HCT116 (cell line): ENCODE measurements at regions not wholly inside any gene's neighbourhood (a gene's known extent, or its start where the extent isn't known, plus 50 kb on each side); places are given as distances from the start of the nearest gene placed in this dataset.

Experiments used
- ATAC-seq: fragments of 200-7000 bp; cut with Tn5 transposase; 2 replicates; pipeline ENCODE4 v1.9.1; 2020; ENCODE audit warnings: mild to moderate bottlenecking, moderate library complexity
- BruUV-seq: library from RNA; stranded (reverse); fragments of 400-500 nt; replicated peaks from 2 replicates; lab custom pipeline; 2021; lab: Mats Ljungman, UMichigan
- CTCF ChIA-PET: fragments of 300-600 bp; sonication (Branson Sonifier 250); formaldehyde crosslinking; loops from one replicate; lab custom pipeline; 2021; ENCODE audit warnings: antibody characterized with exemption; lab: Charles Lee
- POLR2A ChIA-PET: fragments of 300-600, 350-600 bp; sonication (Branson Sonifier 250); formaldehyde crosslinking; loops from one replicate; lab custom pipeline; 2021; ENCODE audit warnings: antibody characterized with exemption; lab: Charles Lee
- RAD21 ChIA-PET, 2 experiments: fragments of 300-600 bp; sonication (Branson Sonifier 250); formaldehyde crosslinking; loops; one replicate each; lab custom pipeline; 2023; ENCODE audit warnings: low total read pairs in 2 of 2; ENCODE audit not compliant: uncharacterized antibody in 2 of 2, unreplicated experiment in 2 of 2, low non-redundant PET in 1 of 2; lab: Charles Lee
- DNase-seq: peaks from one replicate; pipeline ENCODE4 v3.0.0-alpha.2; 2010; ENCODE audit warnings: low read depth, low spot score
- H2AFZ ChIP-seq: fragments of 200-600 bp; shearing (Covaris generic), sonication (generic); 2 replicates; pipeline ENCODE4 v1.6.1; 2017; ENCODE audit warnings: low read depth, mixed run types, mixed read lengths, antibody characterized with exemption, low read length; ENCODE audit not compliant: poor library complexity, severe bottlenecking
- H3K27ac ChIP-seq: 2 replicates; pipeline ENCODE4 v1.5.1; 2012; ENCODE audit warnings: low read depth, low read length
- H3K27me3 ChIP-seq: fragments of 200-600 bp; sonication (generic); 2 replicates; pipeline ENCODE4 v1.6.1; 2016; ENCODE audit warnings: mixed run types, low read length, mixed read lengths; ENCODE audit not compliant: insufficient read depth
- H3K36me3 ChIP-seq, 2 experiments: fragments of 200-500 bp in 1 of 2; fragments of 200-600 bp in 1 of 2; sonication (Bioruptor generic) in 1 of 2; sonication (generic) in 1 of 2; 2 replicates each; pipeline versions ENCODE4 v1.5.1 to v1.6.1; 2014 to 2016; ENCODE audit warnings: low read length in 2 of 2, inconsistent platforms in 1 of 2, mixed read lengths in 1 of 2, mixed run types in 1 of 2; ENCODE audit not compliant: insufficient read depth in 2 of 2, control insufficient read depth in 1 of 2
- H3K4me1 ChIP-seq, 2 experiments: fragments of 200-600 bp in 1 of 2; sonication (generic) in 1 of 2; 2 replicates each; pipeline versions ENCODE4 v1.5.1 to v1.6.1; 2012 to 2017; ENCODE audit warnings: low read length in 2 of 2, inconsistent platforms in 1 of 2, mild to moderate bottlenecking in 1 of 2, mixed read lengths in 1 of 2, mixed run types in 1 of 2, moderate library complexity in 1 of 2; ENCODE audit not compliant: insufficient read depth in 2 of 2, control insufficient read depth in 1 of 2
- H3K4me2 ChIP-seq: fragments of 200-600 bp; sonication (generic); 2 replicates; pipeline ENCODE4 v1.6.1; 2017; ENCODE audit warnings: mixed run types, low read length, mixed read lengths
- H3K4me3 ChIP-seq, 2 experiments: fragments of 200-600 bp in 1 of 2; sonication (generic) in 1 of 2; replicated peaks in 1 of 2; 2 replicates each; pipeline ENCODE4 v1.5.1; 2011 to 2016; ENCODE audit warnings: low read length in 2 of 2, control low read depth in 1 of 2, low read depth in 1 of 2, mild to moderate bottlenecking in 1 of 2, mixed read lengths in 1 of 2, mixed run types in 1 of 2
- H3K79me2 ChIP-seq: fragments of 200-600 bp; sonication (generic); 2 replicates; pipeline ENCODE4 v1.6.1; 2017; ENCODE audit warnings: mild to moderate bottlenecking, mixed run types, low read length, moderate library complexity, mixed read lengths; ENCODE audit not compliant: insufficient read depth
- H3K9ac ChIP-seq: fragments of 200-600 bp; sonication (generic); 2 replicates; pipeline ENCODE4 v1.6.1; 2016; ENCODE audit warnings: low read length, mixed read lengths
- H3K9me2 ChIP-seq: fragments of 200-600 bp; sonication (generic), shearing (Covaris generic); 2 replicates; pipeline ENCODE4 v1.6.1; 2017; ENCODE audit warnings: mixed run types, mild to moderate bottlenecking, moderate library complexity; ENCODE audit not compliant: insufficient read depth
- H3K9me3 ChIP-seq, 2 experiments: fragments of 200-500 bp in 1 of 2; fragments of 200-600 bp in 1 of 2; sonication (Bioruptor generic) in 1 of 2; sonication (generic) in 1 of 2; 2 replicates each; pipeline ENCODE4 v1.6.1; 2014 to 2017; ENCODE audit warnings: low read length in 2 of 2, mixed read lengths in 2 of 2, inconsistent platforms in 1 of 2, low read depth in 1 of 2, mild to moderate bottlenecking in 1 of 2, mixed run types in 1 of 2, moderate library complexity in 1 of 2; ENCODE audit not compliant: control insufficient read depth in 1 of 2, insufficient read depth in 1 of 2
- H4K20me1 ChIP-seq: fragments of 200-600 bp; sonication (generic), shearing (Covaris generic); 2 replicates; pipeline ENCODE4 v1.6.1; 2017; ENCODE audit warnings: mixed run types, mild to moderate bottlenecking, moderate library complexity; ENCODE audit not compliant: insufficient read depth
- CBX3 ChIP-seq: IDR thresholded peaks from 2 replicates; pipeline ENCODE4 v1.6.1; 2012; ENCODE audit warnings: low read depth
- CEBPB ChIP-seq: IDR thresholded peaks from 2 replicates; pipeline ENCODE4 v1.6.1; 2012; ENCODE audit warnings: low read depth
- ELF1 ChIP-seq: IDR thresholded peaks from 2 replicates; pipeline ENCODE4 v1.6.1; 2012; ENCODE audit warnings: low read depth, borderline replicate concordance
- EZH2 ChIP-seq: fragments of 200-600 bp; sonication (generic); IDR thresholded peaks from 2 replicates; pipeline ENCODE4 v1.6.1; 2017; ENCODE audit warnings: antibody characterized with exemption, mixed run types
- FOSL1 ChIP-seq: IDR thresholded peaks from 2 replicates; pipeline ENCODE4 v1.6.1; 2012; ENCODE audit warnings: low read depth
- MAX ChIP-seq: IDR thresholded peaks from 2 replicates; pipeline ENCODE4 v1.6.1; 2012
- POLR2AphosphoS5 ChIP-seq: IDR thresholded peaks from 2 replicates; pipeline ENCODE4 v1.6.1; 2011; ENCODE audit warnings: mild to moderate bottlenecking, low read depth, low read length, moderate library complexity
- RAD21 ChIP-seq: IDR thresholded peaks from 2 replicates; pipeline ENCODE4 v1.6.1; 2012; ENCODE audit warnings: low read depth, mild to moderate bottlenecking
- SIN3A ChIP-seq: IDR thresholded peaks from 2 replicates; pipeline ENCODE4 v1.6.1; 2012; ENCODE audit warnings: low read depth
- SP1 ChIP-seq: IDR thresholded peaks from 2 replicates; pipeline ENCODE4 v1.6.1; 2012; ENCODE audit warnings: low read depth
- YY1 ChIP-seq: IDR thresholded peaks from 2 replicates; pipeline ENCODE4 v1.6.1; 2011; ENCODE audit warnings: low read length, low read depth, moderate library complexity, mild to moderate bottlenecking; ENCODE audit not compliant: insufficient replicate concordance; ENCODE audit errors: extremely low read depth
- ZBTB33 ChIP-seq: IDR thresholded peaks from 2 replicates; pipeline ENCODE4 v1.6.1; 2011; ENCODE audit warnings: mild to moderate bottlenecking, low read length, moderate library complexity; ENCODE audit not compliant: insufficient replicate concordance; ENCODE audit errors: extremely low read depth
- ZNF274 ChIP-seq: fragments of 200-500 bp; sonication (Bioruptor generic); IDR thresholded peaks from 2 replicates; pipeline ENCODE4 v1.6.1; 2014; ENCODE audit warnings: mild to moderate bottlenecking, low read depth, low read length, inconsistent platforms
- intact Hi-C: fragments of 100-400 bp; cut with micrococcal nuclease; formaldehyde crosslinking; loops from 2 replicates; pipeline ENCODE4 v1.10.0; 2022
- TF ChIP-seq, protein P1 (sequence below), 3 experiments: fragments of 200-600 bp in 1 of 3; sonication (generic) in 1 of 3; IDR thresholded peaks in 2 of 3; conservative IDR thresholded peaks in 1 of 3; 2 replicates each; pipeline ENCODE4 v1.5.1; 2012 to 2017; ENCODE audit warnings: low read depth in 2 of 3, low read length in 2 of 3, antibody characterized with exemption in 1 of 3, borderline replicate concordance in 1 of 3, control low read depth in 1 of 3, mild to moderate bottlenecking in 1 of 3, mixed read lengths in 1 of 3, mixed run types in 1 of 3, moderate library complexity in 1 of 3; ENCODE audit not compliant: insufficient read depth in 1 of 3

- no TSS peak for BruUV-seq
- ATAC-seq = no peak
- Histone ChIP-seq H3K27ac (no peak overlapping the region), H3K27me3 (no peaks in the 10 kb centered on the region), H3K9ac (no peak overlapping the region), H3K9me3 (no peaks in the 10 kb centered on the region), H3K4me3 (no peak overlapping the region), H2AFZ (no peak overlapping the region), H3K4me1 (no peaks in the 10 kb centered on the region), H3K4me2 (no peak overlapping the region), H4K20me1 (no peaks in the 10 kb centered on the region), H3K9me2 (no peaks in the 10 kb centered on the region), H3K79me2 (no peaks in the 10 kb centered on the region), H3K36me3 (no peaks in the 10 kb centered on the region)
- ChIA-PET POLR2A (no interaction called here), RAD21 (no interaction called here), CTCF (no interaction called here)
- intact Hi-C loops = no loop called here
- DNase-seq = no peak
- no peak for TF ChIP-seq FOSL1
- no peak for TF ChIP-seq RAD21
- TF ChIP-seq, protein P1, sequence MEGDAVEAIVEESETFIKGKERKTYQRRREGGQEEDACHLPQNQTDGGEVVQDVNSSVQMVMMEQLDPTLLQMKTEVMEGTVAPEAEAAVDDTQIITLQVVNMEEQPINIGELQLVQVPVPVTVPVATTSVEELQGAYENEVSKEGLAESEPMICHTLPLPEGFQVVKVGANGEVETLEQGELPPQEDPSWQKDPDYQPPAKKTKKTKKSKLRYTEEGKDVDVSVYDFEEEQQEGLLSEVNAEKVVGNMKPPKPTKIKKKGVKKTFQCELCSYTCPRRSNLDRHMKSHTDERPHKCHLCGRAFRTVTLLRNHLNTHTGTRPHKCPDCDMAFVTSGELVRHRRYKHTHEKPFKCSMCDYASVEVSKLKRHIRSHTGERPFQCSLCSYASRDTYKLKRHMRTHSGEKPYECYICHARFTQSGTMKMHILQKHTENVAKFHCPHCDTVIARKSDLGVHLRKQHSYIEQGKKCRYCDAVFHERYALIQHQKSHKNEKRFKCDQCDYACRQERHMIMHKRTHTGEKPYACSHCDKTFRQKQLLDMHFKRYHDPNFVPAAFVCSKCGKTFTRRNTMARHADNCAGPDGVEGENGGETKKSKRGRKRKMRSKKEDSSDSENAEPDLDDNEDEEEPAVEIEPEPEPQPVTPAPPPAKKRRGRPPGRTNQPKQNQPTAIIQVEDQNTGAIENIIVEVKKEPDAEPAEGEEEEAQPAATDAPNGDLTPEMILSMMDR (IDR thresholded peaks at IDR 0.05 in 2 of 3, conservative IDR thresholded peaks at IDR 0.05 in 1 of 3; ENCODE audit: borderline replicate concordance in 1 of 3, insufficient read depth in 1 of 3, low read depth in 2 of 3, low read length in 2 of 3) = no peak
- TF ChIP-seq CEBPB = no peak
- TF ChIP-seq SIN3A = no peak
Observed at GRCh38 chr3:26997226-26997625, 372.0 kb downstream of the NEK10 start.

DNA sequence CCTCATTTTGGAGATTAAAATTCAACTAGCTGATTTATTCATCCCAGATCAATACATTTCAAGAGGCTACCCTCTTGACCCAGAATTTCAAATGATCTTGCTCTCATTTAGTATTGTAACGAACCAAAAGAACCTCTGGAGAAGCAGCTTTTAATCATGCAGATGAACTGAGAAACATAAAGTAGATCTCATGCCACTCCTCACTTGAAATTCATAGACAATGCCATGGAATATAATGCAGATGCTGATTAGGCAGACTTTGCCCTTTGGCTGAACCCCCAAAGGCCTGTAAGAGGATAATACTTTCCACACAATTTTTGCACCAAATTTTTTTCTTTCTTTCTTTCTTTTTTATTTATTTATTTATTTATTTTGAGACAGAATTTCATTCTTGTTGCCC is 358.3 kb downstream of the NEK10 start:
- ATAC-seq (no peak), DNase-seq (no peak)
- intact Hi-C loops = no loop called here
- Histone ChIP-seq H3K27me3 (no peaks in the 10 kb centered on the region), H4K20me1 (no peaks in the 10 kb centered on the region; the same call in 1 of the 2 replicates), H3K27ac (no peak overlapping the region), H3K9me3 (no peaks in the 10 kb centered on the region), H3K4me2 (no peak overlapping the region), H2AFZ (no peak overlapping the region), H3K36me3 (no peaks in the 10 kb centered on the region), H3K79me2 (no peaks in the 10 kb centered on the region), H3K4me3 (no peak overlapping the region), H3K9ac (no peak overlapping the region), H3K4me1 (peaks cover 0 to 6% of the 10 kb centered on the region in 2 experiments; a peak in 1 of 4 replicates), H3K9me2 (no peaks in the 10 kb centered on the region)
- ChIA-PET CTCF (no interaction called here), RAD21 (no interaction called here), POLR2A (no interaction called here)
- BruUV-seq = no TSS peak
- TF ChIP-seq SP1 = no peak
- no peak for TF ChIP-seq POLR2AphosphoS5
- TF ChIP-seq, protein P1 (IDR thresholded peaks at IDR 0.05 in 2 of 3, conservative IDR thresholded peaks at IDR 0.05 in 1 of 3; ENCODE audit: borderline replicate concordance in 1 of 3, insufficient read depth in 1 of 3, low read depth in 2 of 3, low read length in 2 of 3) = no peak
- no peak for TF ChIP-seq YY1
- TF ChIP-seq ZNF274 = no peak
- TF ChIP-seq CEBPB = no peak
- TF ChIP-seq RAD21 = no peak
- TF ChIP-seq ZBTB33 = no peak
- TF ChIP-seq ELF1 = no peak
- TF ChIP-seq CBX3 = no peak
- no peak for TF ChIP-seq EZH2
- TF ChIP-seq MAX = no peak
